ENCODE measurements at regions not wholly inside any gene's neighbourhood (a gene's known extent, or its start where the extent isn't known, plus 50 kb on each side); places are given as distances from the start of the nearest gene placed in this dataset.

GRCh38 chr15:97082830-97083229 lies 752.3 kb downstream of the NR2F2 start:
- no peaks in the 10 kb centered on the region for H3K9me3 ChIP-seq (replicated peaks; ENCODE audit: control insufficient read depth, insufficient read depth, low read depth, low read length)
- intact Hi-C loops (cut with micrococcal nuclease): no loop called here

More at GRCh38 chr15:97082830-97083229, 752.3 kb downstream of the NR2F2 start:
- Histone ChIP-seq H3K27ac (ENCODE audit: extremely low read depth, low read depth, low read length) (no peak overlapping the region), H4K20me1 (replicated peaks; ENCODE audit: control insufficient read depth, insufficient read depth, low read length) (no peaks in the 10 kb centered on the region), H3K27me3 (ENCODE audit: control insufficient read depth in 2 of 2, insufficient read depth in 2 of 2, low read length in 2 of 2) (no peaks in the 10 kb centered on the region), H3K79me2 (ENCODE audit: control insufficient read depth, insufficient read depth, low read length) (no peaks in the 10 kb centered on the region), H3K4me3 (no peak overlapping the region), H3K9ac (ENCODE audit: insufficient read depth in 1 of 2, low read depth in 2 of 2, low read length in 2 of 2) (no peak overlapping the region), H3K9me1 (ENCODE audit: control insufficient read depth, insufficient read depth, low read length) (no peaks in the 10 kb centered on the region), H3K4me1 (replicated peaks in 1 of 2; ENCODE audit: control insufficient read depth in 2 of 2, insufficient read depth in 2 of 2, low read length in 2 of 2) (no peaks in the 10 kb centered on the region), H3K4me2 (ENCODE audit: insufficient read depth, low read length) (no peak overlapping the region), H3K36me3 (ENCODE audit: control insufficient read depth, insufficient read depth, low read length) (no peaks in the 10 kb centered on the region), H2AFZ (ENCODE audit: low read depth, low read length) (no peak overlapping the region)
- DNase-seq (ENCODE audit: extremely low read depth in 1 of 4, low spot score in 3 of 4) (no peak), FAIRE-seq (no peak), ATAC-seq (no peak)
- WGBS (ENCODE audit: insufficient coverage, low coverage, missing lambda C conversion rate): 6% methylated on average over 9 of the region's 9 CpGs
- TF ChIP-seq NR4A1 (CRISPR knock-in tag; IDR thresholded peaks at IDR 0.05) (no peak), NR4A1 (tag; IDR thresholded peaks at IDR 0.05) (no peak), CBFA2T2 (conservative IDR thresholded peaks at IDR 0.05) (no peak), PREB (CRISPR knock-in tag; IDR thresholded peaks at IDR 0.05) (no peak), SMAD4 (CRISPR knock-in tag; conservative IDR thresholded peaks at IDR 0.05) (no peak), ZNF124 (CRISPR knock-in tag; IDR thresholded peaks at IDR 0.05) (no peak), MBD2 (IDR thresholded peaks at IDR 0.05; ENCODE audit: borderline replicate concordance, low read depth) (no peak), ZNF3 (CRISPR knock-in tag; IDR thresholded peaks at IDR 0.05) (no peak), TRIM24 (IDR thresholded peaks at IDR 0.05) (no peak), JUN (IDR thresholded peaks at IDR 0.05; ENCODE audit: borderline replicate concordance, low read depth, low read length) (no peak), JUN (CRISPR knock-in tag; IDR thresholded peaks at IDR 0.05; ENCODE audit: borderline replicate concordance) (no peak), SPI1 (IDR thresholded peaks at IDR 0.05; ENCODE audit: borderline replicate concordance, low read depth, low read length) (no peak), SAFB (IDR thresholded peaks at IDR 0.05; ENCODE audit: borderline replicate concordance, low read depth, low read length) (no peak), ZNF384 (IDR thresholded peaks at IDR 0.05; ENCODE audit: low read depth, low read length) (no peak), DNMT1 (IDR thresholded peaks at IDR 0.05) (no peak), CTBP1 (IDR thresholded peaks at IDR 0.05; ENCODE audit: borderline replicate concordance) (no peak), HIVEP1 (CRISPR knock-in tag; IDR thresholded peaks at IDR 0.05) (no peak), AFF4 (CRISPR knock-in tag; IDR thresholded peaks at IDR 0.05) (no peak), ZNF511 (CRISPR knock-in tag; IDR thresholded peaks at IDR 0.05) (no peak), RFX7 (CRISPR knock-in tag; IDR thresholded peaks at IDR 0.05) (no peak)
- BruUV-seq (replicated peaks): no TSS peak
- CTCF ChIA-PET (ENCODE audit: low intra/inter-chr PET ratio): no interaction called here
- in situ Hi-C loops (cut with MboI): no loop called here
- POLR2A ChIA-PET: no interaction called here

Measured in K562 (cell line).